Lower leg skin (tissue), 3 donors: ENCODE measurements at regions not wholly inside any gene's neighbourhood (a gene's known extent, or its start where the extent isn't known, plus 50 kb on each side); places are given as distances from the start of the nearest gene placed in this dataset.

Source experiments
- POLR2A ChIP-seq, 2 donors: fragments of 450-650 bp; IDR thresholded peaks; one replicate each; pipeline ENCODE4 v1.6.1; 2016 to 2017; ENCODE audit warnings: antibody characterized with exemption in 2 of 2, mild to moderate bottlenecking in 1 of 2, moderate library complexity in 1 of 2
- TF ChIP-seq, protein P1 (sequence below), 3 donors: fragments of 450-650 bp; IDR thresholded peaks; one replicate each; pipeline ENCODE4 v1.5.1; 2016; ENCODE audit warnings: antibody characterized with exemption in 3 of 3, mild to moderate bottlenecking in 3 of 3, moderate library complexity in 2 of 3

DNA sequence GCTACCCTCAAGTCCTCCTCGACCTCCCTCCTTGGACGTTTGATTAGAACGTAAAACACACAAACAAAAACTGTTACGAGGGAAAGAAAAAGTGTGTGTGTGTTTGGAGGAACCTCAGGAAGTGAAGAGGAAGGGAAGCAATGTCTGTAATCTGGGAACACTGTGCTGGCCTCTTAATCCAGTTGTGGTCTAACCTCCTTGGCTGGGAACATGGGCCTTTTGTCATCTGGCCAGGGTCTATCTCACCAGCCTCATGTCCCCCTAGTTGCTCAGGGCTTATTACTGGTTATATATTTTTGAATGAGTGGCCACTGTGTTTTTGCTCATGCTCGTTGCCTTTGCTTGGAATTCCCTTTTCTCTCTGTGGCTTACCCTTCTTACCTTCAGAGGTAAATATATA is 89.0 kb upstream of the RASGRF1 start:
- TF ChIP-seq, protein P1, sequence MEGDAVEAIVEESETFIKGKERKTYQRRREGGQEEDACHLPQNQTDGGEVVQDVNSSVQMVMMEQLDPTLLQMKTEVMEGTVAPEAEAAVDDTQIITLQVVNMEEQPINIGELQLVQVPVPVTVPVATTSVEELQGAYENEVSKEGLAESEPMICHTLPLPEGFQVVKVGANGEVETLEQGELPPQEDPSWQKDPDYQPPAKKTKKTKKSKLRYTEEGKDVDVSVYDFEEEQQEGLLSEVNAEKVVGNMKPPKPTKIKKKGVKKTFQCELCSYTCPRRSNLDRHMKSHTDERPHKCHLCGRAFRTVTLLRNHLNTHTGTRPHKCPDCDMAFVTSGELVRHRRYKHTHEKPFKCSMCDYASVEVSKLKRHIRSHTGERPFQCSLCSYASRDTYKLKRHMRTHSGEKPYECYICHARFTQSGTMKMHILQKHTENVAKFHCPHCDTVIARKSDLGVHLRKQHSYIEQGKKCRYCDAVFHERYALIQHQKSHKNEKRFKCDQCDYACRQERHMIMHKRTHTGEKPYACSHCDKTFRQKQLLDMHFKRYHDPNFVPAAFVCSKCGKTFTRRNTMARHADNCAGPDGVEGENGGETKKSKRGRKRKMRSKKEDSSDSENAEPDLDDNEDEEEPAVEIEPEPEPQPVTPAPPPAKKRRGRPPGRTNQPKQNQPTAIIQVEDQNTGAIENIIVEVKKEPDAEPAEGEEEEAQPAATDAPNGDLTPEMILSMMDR (IDR thresholded peaks at IDR 0.05): no peak
- TF ChIP-seq POLR2A (IDR thresholded peaks at IDR 0.05): no peak
